ENCODE measurements at regions not wholly inside any gene's neighbourhood (a gene's known extent, or its start where the extent isn't known, plus 50 kb on each side); places are given as distances from the start of the nearest gene placed in this dataset.

DNA sequence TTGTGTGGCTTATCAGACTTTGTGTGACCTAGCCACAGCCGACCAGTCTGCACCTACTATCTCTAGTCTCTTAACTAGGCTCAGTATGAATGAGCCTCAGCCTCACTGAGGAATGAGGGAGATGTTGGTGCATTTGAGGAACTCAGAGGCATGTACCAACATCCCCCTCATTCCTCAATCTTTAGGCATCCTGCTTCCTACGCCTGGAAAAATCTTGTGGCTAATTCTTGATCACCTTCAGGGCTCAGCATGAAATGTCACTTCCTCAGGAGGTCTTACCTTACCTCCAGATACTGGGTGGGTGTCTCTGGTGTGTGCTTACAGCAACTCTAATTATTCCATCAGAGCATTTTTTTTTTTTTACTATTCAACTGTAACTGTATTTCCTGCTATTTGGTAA lies 148.8 kb upstream of the TMCC3 start:
- 59% methylated on average over 2 of the region's 2 CpGs for WGBS (ENCODE audit: insufficient coverage, low coverage, low lambda C conversion rate, missing lambda C conversion rate)
- Histone ChIP-seq H3K27me3 (no peaks in the 10 kb centered on the region), H3K4me1 (no peaks in the 10 kb centered on the region), H3K9me3 (no peaks in the 10 kb centered on the region), H3K27ac (no peak overlapping the region), H3K36me3 (no peaks in the 10 kb centered on the region), H3K4me3 (no peak overlapping the region)
- DNase-seq (no peak), ATAC-seq (no peak)
- TF ChIP-seq POLR2A (IDR thresholded peaks at IDR 0.05): no peak
- TF ChIP-seq, protein P1, sequence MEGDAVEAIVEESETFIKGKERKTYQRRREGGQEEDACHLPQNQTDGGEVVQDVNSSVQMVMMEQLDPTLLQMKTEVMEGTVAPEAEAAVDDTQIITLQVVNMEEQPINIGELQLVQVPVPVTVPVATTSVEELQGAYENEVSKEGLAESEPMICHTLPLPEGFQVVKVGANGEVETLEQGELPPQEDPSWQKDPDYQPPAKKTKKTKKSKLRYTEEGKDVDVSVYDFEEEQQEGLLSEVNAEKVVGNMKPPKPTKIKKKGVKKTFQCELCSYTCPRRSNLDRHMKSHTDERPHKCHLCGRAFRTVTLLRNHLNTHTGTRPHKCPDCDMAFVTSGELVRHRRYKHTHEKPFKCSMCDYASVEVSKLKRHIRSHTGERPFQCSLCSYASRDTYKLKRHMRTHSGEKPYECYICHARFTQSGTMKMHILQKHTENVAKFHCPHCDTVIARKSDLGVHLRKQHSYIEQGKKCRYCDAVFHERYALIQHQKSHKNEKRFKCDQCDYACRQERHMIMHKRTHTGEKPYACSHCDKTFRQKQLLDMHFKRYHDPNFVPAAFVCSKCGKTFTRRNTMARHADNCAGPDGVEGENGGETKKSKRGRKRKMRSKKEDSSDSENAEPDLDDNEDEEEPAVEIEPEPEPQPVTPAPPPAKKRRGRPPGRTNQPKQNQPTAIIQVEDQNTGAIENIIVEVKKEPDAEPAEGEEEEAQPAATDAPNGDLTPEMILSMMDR (IDR thresholded peaks at IDR 0.05): no peak
- intact Hi-C loops (cut with DNase I): no loop called here

DNA sequence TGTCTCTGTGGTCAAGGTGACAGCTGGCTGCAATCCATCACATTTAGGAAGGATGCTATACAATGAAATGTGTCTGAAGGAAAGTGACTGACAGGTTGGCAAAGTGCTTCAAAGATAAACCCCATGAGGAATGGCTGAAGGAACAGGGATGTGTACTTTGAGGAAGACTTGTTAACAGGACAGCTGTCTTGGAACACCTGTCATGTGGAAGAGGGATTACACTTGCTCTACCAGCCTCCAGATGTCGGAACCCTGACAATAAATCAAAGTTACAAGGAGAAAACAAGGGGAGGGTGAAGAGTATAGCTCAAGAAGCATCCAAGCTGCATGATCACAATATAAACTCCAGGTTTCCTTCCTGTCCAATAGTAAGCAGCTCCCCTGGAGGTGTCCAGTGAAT lies 147.8 kb upstream of the TMCC3 start:
- TF ChIP-seq, protein P1 (IDR thresholded peaks at IDR 0.05): no peak
- TF ChIP-seq POLR2A (IDR thresholded peaks at IDR 0.05): no peak
- ATAC-seq (no peak), DNase-seq (no peak)
- 57% methylated on average over 1 of the region's 1 CpG for WGBS (ENCODE audit: insufficient coverage, low coverage, low lambda C conversion rate, missing lambda C conversion rate)
- intact Hi-C loops (cut with DNase I): no loop called here
- no peak overlapping the region for H3K27ac ChIP-seq
- no peaks in the 10 kb centered on the region for H3K36me3 ChIP-seq
- H3K27me3 ChIP-seq: no peaks in the 10 kb centered on the region
- no peak overlapping the region for H3K4me3 ChIP-seq
- H3K9me3 ChIP-seq: no peaks in the 10 kb centered on the region
- H3K4me1 ChIP-seq: no peaks in the 10 kb centered on the region

DNA sequence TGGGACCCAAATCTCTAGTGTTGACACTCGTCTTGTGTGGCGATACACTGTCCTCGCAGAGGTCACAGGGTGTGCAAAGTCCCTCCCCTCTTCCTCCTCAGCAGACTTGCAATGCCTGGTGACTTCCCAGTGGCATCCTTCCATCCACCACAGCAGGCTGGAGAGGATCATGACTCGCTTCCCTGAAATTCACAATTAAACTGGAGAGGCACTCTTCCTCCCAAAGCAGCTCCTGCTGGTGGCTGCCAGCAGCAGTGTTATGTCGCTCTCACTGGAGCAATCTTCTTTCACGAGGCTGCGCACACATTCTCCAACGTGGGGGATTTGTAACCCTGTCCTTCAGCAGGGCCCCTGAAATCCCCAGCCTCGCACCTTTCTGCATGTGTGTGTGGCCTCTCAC lies 145.2 kb upstream of the TMCC3 start:
- 62% methylated on average over 3 of the region's 9 CpGs for WGBS (ENCODE audit: insufficient coverage, low coverage, low lambda C conversion rate, missing lambda C conversion rate)

DNA sequence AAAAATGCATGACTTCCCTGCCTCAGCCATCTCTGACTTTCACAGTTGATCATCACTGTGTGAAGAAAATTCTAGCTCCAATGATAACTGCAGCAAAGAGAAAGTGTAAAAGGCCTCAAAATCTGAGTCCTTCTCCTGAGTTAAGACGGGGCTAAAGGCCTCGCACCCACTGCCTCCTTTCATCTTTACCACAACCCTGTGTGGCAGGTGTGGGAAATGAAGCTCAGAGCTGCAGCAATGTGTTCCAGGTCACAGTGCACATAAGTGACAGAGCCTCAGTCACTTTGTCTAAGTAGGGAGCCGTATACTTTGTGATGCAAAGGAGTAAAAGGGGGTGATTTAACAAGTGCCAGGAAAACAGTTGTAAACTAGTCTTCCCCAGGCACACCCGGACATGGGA lies 144.7 kb upstream of the TMCC3 start:
- H3K36me3 ChIP-seq: no peaks in the 10 kb centered on the region
- ATAC-seq (no peak), DNase-seq (no peak)
- H3K27me3 ChIP-seq: no peaks in the 10 kb centered on the region
- TF ChIP-seq, protein P1 (IDR thresholded peaks at IDR 0.05): no peak
- no peak for TF ChIP-seq POLR2A (IDR thresholded peaks at IDR 0.05)
- no peak overlapping the region for H3K4me3 ChIP-seq
- no peaks in the 10 kb centered on the region for H3K9me3 ChIP-seq
- no peak overlapping the region for H3K27ac ChIP-seq
- intact Hi-C loops (cut with DNase I): no loop called here
- 50% methylated on average over 1 of the region's 4 CpGs for WGBS (ENCODE audit: insufficient coverage, low coverage, low lambda C conversion rate, missing lambda C conversion rate)
- no peaks in the 10 kb centered on the region for H3K4me1 ChIP-seq

More for the DNA sequence above, 145.2 kb upstream of the TMCC3 start:
- ATAC-seq (no peak), DNase-seq (no peak)
- H3K27ac ChIP-seq: no peak overlapping the region
- H3K4me1 ChIP-seq: no peaks in the 10 kb centered on the region
- H3K4me3 ChIP-seq: no peak overlapping the region
- intact Hi-C loops (cut with DNase I): no loop called here
- H3K27me3 ChIP-seq: no peaks in the 10 kb centered on the region
- no peak for TF ChIP-seq POLR2A (IDR thresholded peaks at IDR 0.05)
- TF ChIP-seq, protein P1 (IDR thresholded peaks at IDR 0.05): no peak
- no peaks in the 10 kb centered on the region for H3K36me3 ChIP-seq
- H3K9me3 ChIP-seq: no peaks in the 10 kb centered on the region

DNA sequence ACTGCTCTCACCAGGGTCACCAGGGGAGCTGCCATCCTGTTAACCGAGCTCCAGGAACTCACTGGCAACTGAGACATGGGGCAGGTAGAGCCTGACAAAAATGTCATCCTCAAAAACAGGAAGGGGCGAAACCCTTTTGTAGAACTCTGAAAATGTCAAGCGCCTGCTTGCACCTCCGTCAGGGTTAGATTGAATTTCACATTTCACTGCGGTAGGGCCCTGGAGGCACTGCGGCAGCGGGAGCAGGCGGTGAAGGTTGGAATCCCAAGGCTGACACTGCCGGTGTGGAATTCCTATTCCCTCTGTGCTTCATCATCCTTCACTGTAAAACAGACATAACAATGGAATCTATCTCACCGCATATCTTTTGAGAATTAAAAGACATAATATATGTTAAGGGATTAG lies 142.8 kb upstream of the TMCC3 start:
- no peaks in the 10 kb centered on the region for H3K36me3 ChIP-seq
- 68% methylated on average over 6 of the region's 10 CpGs for WGBS (ENCODE audit: insufficient coverage, low coverage, low lambda C conversion rate, missing lambda C conversion rate)
- TF ChIP-seq, protein P1 (IDR thresholded peaks at IDR 0.05): no peak
- TF ChIP-seq POLR2A (IDR thresholded peaks at IDR 0.05): no peak
- DNase-seq (no peak), ATAC-seq (no peak)
- no peak overlapping the region for H3K4me3 ChIP-seq
- H3K9me3 ChIP-seq: no peaks in the 10 kb centered on the region
- H3K27ac ChIP-seq: no peak overlapping the region
- no peaks in the 10 kb centered on the region for H3K4me1 ChIP-seq
- intact Hi-C loops (cut with DNase I): no loop called here
- no peaks in the 10 kb centered on the region for H3K27me3 ChIP-seq
